ENCODE measurements at regions not wholly inside any gene's neighbourhood (a gene's known extent, or its start where the extent isn't known, plus 50 kb on each side); places are given as distances from the start of the nearest gene placed in this dataset.

GRCh38 chr1:185566995-185567394 lies 167.2 kb upstream of the HMCN1 start:
- H4K20me1 ChIP-seq (ENCODE audit: insufficient read depth) = no peaks in the 10 kb centered on the region
- H3K9me3 ChIP-seq = no peaks in the 10 kb centered on the region
- CTCF ChIA-PET = interaction anchor here (0.9 to 1.4 kb wide), 2 partner anchors 29 to 249 kb away, joined by 3 to 6 read pairs; no protein-coding TSS in a partner anchor
- TF ChIP-seq TCF12 (IDR thresholded peaks at IDR 0.05) = no peak
- no peak for TF ChIP-seq NFIC (IDR thresholded peaks at IDR 0.05; ENCODE audit: borderline replicate concordance)
- TF ChIP-seq SMC3 (IDR thresholded peaks at IDR 0.05; ENCODE audit: low read depth, low read length) = no peak
- no peak for TF ChIP-seq TAF1 (IDR thresholded peaks at IDR 0.05; ENCODE audit: borderline replicate concordance, low read depth, low read length)
- no peak for TF ChIP-seq JUND (IDR thresholded peaks at IDR 0.05)
- TF ChIP-seq RFX5 (IDR thresholded peaks at IDR 0.05; ENCODE audit: low read length) = no peak
- no peak for TF ChIP-seq MXI1 (IDR thresholded peaks at IDR 0.05; ENCODE audit: low read depth, low read length)
- no peak for TF ChIP-seq CTCF (IDR thresholded peaks at IDR 0.05)
- no peak for TF ChIP-seq FOXJ3 (CRISPR knock-in tag; IDR thresholded peaks at IDR 0.05)
- no peak for TF ChIP-seq RCOR1 (IDR thresholded peaks at IDR 0.05; ENCODE audit: low read length)
- no peak for TF ChIP-seq ELF1 (IDR thresholded peaks at IDR 0.05)
- TF ChIP-seq NRF1 (IDR thresholded peaks at IDR 0.05; ENCODE audit: low read depth, low read length) = no peak
- TF ChIP-seq, protein P1, sequence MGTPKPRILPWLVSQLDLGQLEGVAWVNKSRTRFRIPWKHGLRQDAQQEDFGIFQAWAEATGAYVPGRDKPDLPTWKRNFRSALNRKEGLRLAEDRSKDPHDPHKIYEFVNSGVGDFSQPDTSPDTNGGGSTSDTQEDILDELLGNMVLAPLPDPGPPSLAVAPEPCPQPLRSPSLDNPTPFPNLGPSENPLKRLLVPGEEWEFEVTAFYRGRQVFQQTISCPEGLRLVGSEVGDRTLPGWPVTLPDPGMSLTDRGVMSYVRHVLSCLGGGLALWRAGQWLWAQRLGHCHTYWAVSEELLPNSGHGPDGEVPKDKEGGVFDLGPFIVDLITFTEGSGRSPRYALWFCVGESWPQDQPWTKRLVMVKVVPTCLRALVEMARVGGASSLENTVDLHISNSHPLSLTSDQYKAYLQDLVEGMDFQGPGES (IDR thresholded peaks at IDR 0.05; ENCODE audit: low read depth, low read length) = no peak
- TF ChIP-seq, protein P2, sequence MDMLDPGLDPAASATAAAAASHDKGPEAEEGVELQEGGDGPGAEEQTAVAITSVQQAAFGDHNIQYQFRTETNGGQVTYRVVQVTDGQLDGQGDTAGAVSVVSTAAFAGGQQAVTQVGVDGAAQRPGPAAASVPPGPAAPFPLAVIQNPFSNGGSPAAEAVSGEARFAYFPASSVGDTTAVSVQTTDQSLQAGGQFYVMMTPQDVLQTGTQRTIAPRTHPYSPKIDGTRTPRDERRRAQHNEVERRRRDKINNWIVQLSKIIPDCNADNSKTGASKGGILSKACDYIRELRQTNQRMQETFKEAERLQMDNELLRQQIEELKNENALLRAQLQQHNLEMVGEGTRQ (IDR thresholded peaks at IDR 0.05; ENCODE audit: borderline replicate concordance, low read depth, low read length) = no peak
- TF ChIP-seq MEF2A (IDR thresholded peaks at IDR 0.05; ENCODE audit: borderline replicate concordance, low read depth) = no peak
- TF ChIP-seq USF1 (IDR thresholded peaks at IDR 0.05; ENCODE audit: borderline replicate concordance, low read depth) = no peak
- no peak for TF ChIP-seq SIN3A (IDR thresholded peaks at IDR 0.05; ENCODE audit: borderline replicate concordance, low read depth, low read length)
- no peak for TF ChIP-seq EP300 (IDR thresholded peaks at IDR 0.05; ENCODE audit: borderline replicate concordance in 1 of 2, low read depth in 1 of 2, low read length in 1 of 2)
- no peak for TF ChIP-seq RXRA (IDR thresholded peaks at IDR 0.05; ENCODE audit: borderline replicate concordance, low read depth)
- H3F3A ChIP-seq (replicated peaks; ENCODE audit: insufficient read depth) = no peaks in the 10 kb centered on the region
- POLR2A ChIA-PET = no interaction called here
- no peaks in the 10 kb centered on the region for H3K27me3 ChIP-seq (ENCODE audit: insufficient read depth)
- no peak overlapping the region for H2AFZ ChIP-seq (ENCODE audit: low read depth)
- no peak overlapping the region for H3K4me2 ChIP-seq
- H3K4me1 ChIP-seq (ENCODE audit: control insufficient read depth in 1 of 2, insufficient read depth in 2 of 2, low read depth in 1 of 2, low read length in 1 of 2) = peaks cover 0 to 2% of the 10 kb centered on the region in 2 experiments; a peak in 2 of 4 replicates
- no peaks in the 10 kb centered on the region for H3K9me2 ChIP-seq
- H3K9ac ChIP-seq = no peak overlapping the region
- WGBS (ENCODE audit: low lambda C conversion rate) = 38% methylated on average over 4 of the region's 4 CpGs
- no peak overlapping the region for H3K27ac ChIP-seq (ENCODE audit: low read depth in 2 of 2, low read length in 1 of 2)
- H3K79me2 ChIP-seq (ENCODE audit: insufficient read depth) = no peaks in the 10 kb centered on the region
- no peak for DNase-seq
- no peak overlapping the region for H3K4me3 ChIP-seq (ENCODE audit: low read depth in 2 of 2, low read length in 1 of 2)
- no peaks in the 10 kb centered on the region for H3K36me3 ChIP-seq (replicated peaks in 1 of 2; ENCODE audit: control insufficient read depth in 1 of 2, insufficient read depth in 2 of 2, low read length in 1 of 2)
